ENCODE measurements at regions not wholly inside any gene's neighbourhood (a gene's known extent, or its start where the extent isn't known, plus 50 kb on each side); places are given as distances from the start of the nearest gene placed in this dataset.

DNA sequence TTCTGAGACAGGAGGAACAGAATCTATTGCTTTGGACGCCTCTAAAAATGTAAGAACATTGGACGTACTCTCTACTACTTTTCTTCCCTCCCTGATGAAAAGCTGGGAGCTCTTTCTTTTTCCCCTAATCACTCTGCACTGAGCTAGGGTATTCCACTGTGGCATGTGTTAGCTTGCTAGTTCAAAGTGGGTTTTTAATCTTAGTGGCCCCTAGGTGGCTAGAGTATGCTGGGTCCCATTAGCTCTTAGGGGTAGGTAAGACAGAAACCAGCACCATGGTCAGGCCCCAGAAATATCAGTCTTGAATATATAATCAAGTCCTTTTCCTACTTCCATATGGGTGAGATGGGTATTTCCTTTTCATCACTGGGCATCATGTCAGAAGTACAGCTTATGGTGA, 945.2 kb upstream of the PTPRD start:
- Histone ChIP-seq H3K27ac (no peak overlapping the region), H3K4me3 (no peak overlapping the region), H3K4me1 (replicated peaks in 1 of 2) (no peaks in the 10 kb centered on the region)
- in situ Hi-C loops (cut with MboI; ENCODE audit: low pct_unique_long_range_greater_than_20kb in 2 of 9, low sequenced_read_pairs in 9 of 9, unreplicated experiment in 9 of 9) = no loop called here
- ATAC-seq (replicated peaks in 6 of 8) = no peak
- 10 to 100% (median 88%) methylated on average over 1 to 2 of the region's 2 CpGs; no CpG with 5 or more reads in 4 of the 10 experiments for whole genome bisulfite sequencing, 10 experiments

DNA sequence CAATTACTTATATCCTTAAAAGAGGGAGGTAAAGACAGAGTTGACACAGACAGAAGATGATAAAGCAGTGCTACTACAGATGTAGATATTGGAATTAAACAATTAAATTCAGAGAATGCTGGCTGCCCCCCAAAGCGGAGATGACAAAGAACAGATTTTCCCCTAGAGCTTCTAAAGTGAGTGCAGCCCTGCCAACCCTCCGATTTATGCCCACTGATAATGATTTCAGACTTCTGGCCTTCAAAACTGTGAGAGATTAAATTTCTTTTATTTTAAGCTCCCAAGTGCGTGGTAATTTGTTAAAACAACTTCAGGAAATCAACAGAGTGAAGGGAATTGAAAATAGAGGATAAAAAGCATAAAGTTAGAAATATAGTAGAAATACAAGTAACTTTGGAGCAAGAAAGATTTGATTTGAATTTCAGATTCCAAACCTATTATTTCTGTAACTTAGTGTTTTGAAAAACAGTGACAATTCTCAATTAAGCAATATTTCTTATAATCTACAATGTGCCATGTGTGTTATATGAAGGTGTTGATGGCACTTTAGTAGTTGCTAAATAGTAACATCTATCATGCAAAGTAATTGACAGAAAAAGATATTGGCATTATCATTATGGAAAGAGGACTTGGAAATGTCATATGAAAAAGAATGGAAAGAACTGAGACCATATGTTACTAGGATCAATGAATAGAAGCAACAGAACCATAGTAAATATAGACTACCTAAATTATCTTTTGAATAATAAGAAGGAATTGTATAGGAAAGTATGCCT, 946.4 kb upstream of the PTPRD start:
- Histone ChIP-seq H3K4me3 (no peak overlapping the region), H3K27ac (no peak overlapping the region), H3K4me1 (replicated peaks in 1 of 2) (no peaks in the 10 kb centered on the region)
- WGBS, 10 experiments = 0 to 88% (median 60%) methylated on average over 1 to 3 of the region's 3 CpGs; no CpG with 5 or more reads in 1 of the 10 experiments
- in situ Hi-C loops (cut with MboI; ENCODE audit: low pct_unique_long_range_greater_than_20kb in 2 of 9, low sequenced_read_pairs in 9 of 9, unreplicated experiment in 9 of 9) = no loop called here
- no peak for ATAC-seq (replicated peaks in 6 of 8)

DNA sequence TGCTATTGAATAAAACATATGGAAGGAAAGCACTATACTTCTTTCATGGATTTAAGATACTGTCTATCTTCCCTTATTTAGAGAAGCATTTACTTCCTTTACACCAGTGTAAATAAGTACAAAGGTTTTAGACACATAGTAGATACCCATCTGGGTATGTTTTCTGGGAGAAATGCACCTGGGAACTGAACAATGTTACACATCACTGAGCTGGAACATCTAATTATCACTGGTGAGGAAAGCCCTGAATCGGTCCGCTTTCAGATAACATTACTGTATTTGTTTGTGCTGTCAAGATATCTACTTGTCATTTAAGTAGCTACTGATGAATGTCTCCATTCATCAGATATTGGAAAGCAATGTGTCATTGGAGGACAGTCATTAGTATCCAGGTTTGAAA, 964.7 kb upstream of the PTPRD start:
- WGBS, 10 experiments = 73 to 100% (median 81%) methylated on average over 2 of the region's 2 CpGs; no CpG with 5 or more reads in 4 of the 10 experiments
- Histone ChIP-seq H3K27ac (no peak overlapping the region), H3K4me3 (no peak overlapping the region), H3K4me1 (replicated peaks in 1 of 2) (no peaks in the 10 kb centered on the region)
- in situ Hi-C loops (cut with MboI; ENCODE audit: low pct_unique_long_range_greater_than_20kb in 2 of 9, low sequenced_read_pairs in 9 of 9, unreplicated experiment in 9 of 9) = no loop called here
- ATAC-seq (replicated peaks in 6 of 8) = no peak

DNA sequence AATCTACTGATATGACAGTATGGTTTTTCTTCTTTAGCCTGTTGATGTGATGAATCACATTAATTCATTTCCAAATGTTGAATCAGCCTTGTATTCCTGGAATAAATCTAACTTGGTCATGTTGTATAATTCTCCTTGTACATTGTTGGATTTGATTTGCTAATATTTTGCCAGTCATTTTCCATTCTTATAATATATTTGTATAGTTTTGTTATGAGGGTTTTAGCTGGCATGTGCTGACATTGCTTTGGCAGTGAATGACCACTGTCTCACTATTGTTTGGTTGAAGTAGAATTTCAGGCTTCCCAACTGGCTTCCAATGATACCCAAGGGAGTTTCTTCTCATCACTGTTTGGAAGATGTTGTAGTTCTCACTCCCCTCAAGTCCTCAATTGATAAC, 983.0 kb upstream of the PTPRD start:
- ATAC-seq (replicated peaks in 6 of 8) = no peak
- H3K27ac ChIP-seq = no peak overlapping the region
- no peak overlapping the region for H3K4me3 ChIP-seq
- H3K4me1 ChIP-seq (replicated peaks in 1 of 2) = no peaks in the 10 kb centered on the region
- in situ Hi-C loops (cut with MboI; ENCODE audit: low pct_unique_long_range_greater_than_20kb in 2 of 9, low sequenced_read_pairs in 9 of 9, unreplicated experiment in 9 of 9) = no loop called here

GRCh38 chr9:11618241-11618805, 1005.5 kb upstream of the PTPRD start:
- no peak for ATAC-seq (replicated peaks in 6 of 8)
- Histone ChIP-seq H3K4me3 (no peak overlapping the region), H3K4me1 (replicated peaks in 1 of 2) (peaks cover 0 to 2% of the 10 kb centered on the region in 2 donors), H3K27ac (no peak overlapping the region)
- 54 to 97% (median 93%) methylated on average over 3 to 20 of the region's 49 CpGs; no CpG with 5 or more reads in 4 of the 10 experiments for WGBS, 10 experiments
- in situ Hi-C loops (cut with MboI; ENCODE audit: low pct_unique_long_range_greater_than_20kb in 2 of 9, low sequenced_read_pairs in 9 of 9, unreplicated experiment in 9 of 9) = no loop called here

DNA sequence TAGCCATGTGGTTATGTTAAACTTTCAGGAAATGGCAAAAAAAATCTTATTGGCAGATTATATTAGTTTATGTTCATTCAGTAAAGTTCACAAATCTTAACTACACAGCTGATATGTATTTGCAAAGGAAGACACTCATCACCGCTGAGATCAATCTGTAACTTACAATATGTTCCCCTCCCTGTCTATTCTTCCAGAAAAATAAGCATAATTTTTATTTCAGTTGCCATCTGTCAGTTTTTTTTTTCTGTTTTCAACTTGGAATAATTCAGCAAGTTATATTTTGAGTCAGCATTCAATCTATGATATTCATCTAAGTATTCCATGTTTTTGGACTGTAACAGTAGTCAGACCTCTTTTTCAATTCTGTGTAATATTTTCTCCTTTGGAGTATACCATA, 1019.9 kb upstream of the PTPRD start:
- Histone ChIP-seq H3K27ac (no peak overlapping the region), H3K4me3 (no peak overlapping the region), H3K4me1 (replicated peaks in 1 of 2) (no peaks in the 10 kb centered on the region)
- in situ Hi-C loops (cut with MboI; ENCODE audit: low pct_unique_long_range_greater_than_20kb in 2 of 9, low sequenced_read_pairs in 9 of 9, unreplicated experiment in 9 of 9) = no loop called here
- no peak for ATAC-seq (replicated peaks in 6 of 8)
- WGBS, 10 experiments = 0 to 100% (median 90%) methylated on average over 1 of the region's 1 CpG; no CpG with 5 or more reads in 5 of the 10 experiments

GRCh38 chr9:11646831-11647230, 1034.0 kb upstream of the PTPRD start:
- 4 to 100% (median 100%) methylated on average over 1 of the region's 1 CpG for WGBS, 10 experiments
- Histone ChIP-seq H3K4me1 (replicated peaks in 1 of 2) (no peaks in the 10 kb centered on the region), H3K4me3 (no peak overlapping the region), H3K27ac (no peak overlapping the region)
- in situ Hi-C loops (cut with MboI; ENCODE audit: low pct_unique_long_range_greater_than_20kb in 2 of 9, low sequenced_read_pairs in 9 of 9, unreplicated experiment in 9 of 9) = no loop called here
- ATAC-seq (replicated peaks in 6 of 8) = no peak

- H3K4me1 ChIP-seq (replicated peaks in 1 of 2) = peaks cover 0 to 17% of the 10 kb centered on the region in 2 donors
- in situ Hi-C loops (cut with MboI; ENCODE audit: low pct_unique_long_range_greater_than_20kb in 2 of 9, low sequenced_read_pairs in 9 of 9, unreplicated experiment in 9 of 9) = no loop called here
- no peak overlapping the region for H3K27ac ChIP-seq
- H3K4me3 ChIP-seq = no peak overlapping the region
- ATAC-seq (replicated peaks in 6 of 8) = peak in 3 of 8 experiments; percentile 48 to 87 (median 50)
- 0 to 63% (median 44%) methylated on average over 2 to 3 of the region's 3 CpGs for WGBS, 10 experiments
These were observed 1039.3 kb upstream of the TYRP1 start for GRCh38 chr9:11653867-11654266.

DNA sequence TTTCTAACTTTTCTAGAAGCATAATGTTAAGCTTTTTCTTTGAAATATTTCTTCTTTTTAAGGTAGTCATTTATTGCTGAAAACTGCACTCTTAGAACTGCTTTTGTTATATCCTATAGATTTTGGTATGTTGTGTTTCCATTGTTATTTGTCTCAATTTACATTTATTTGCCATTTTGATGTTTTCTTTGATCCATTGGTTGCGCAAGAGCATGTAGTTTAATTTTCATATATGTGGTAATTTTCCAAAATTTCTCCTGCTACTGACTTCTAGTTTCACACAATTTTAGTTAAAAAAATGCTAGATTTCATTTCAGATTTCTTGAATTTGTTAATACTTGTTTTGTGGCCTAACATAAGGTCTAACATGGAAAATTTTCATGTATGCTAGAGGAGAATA, 1029.3 kb upstream of the TYRP1 start:
- in situ Hi-C loops (cut with MboI; ENCODE audit: low pct_unique_long_range_greater_than_20kb in 2 of 9, low sequenced_read_pairs in 9 of 9, unreplicated experiment in 9 of 9) = no loop called here
- Histone ChIP-seq H3K27ac (no peak overlapping the region), H3K4me1 (replicated peaks in 1 of 2) (no peaks in the 10 kb centered on the region), H3K4me3 (no peak overlapping the region)
- 13 to 100% (median 70%) methylated on average over 1 of the region's 1 CpG; no CpG with 5 or more reads in 1 of the 10 experiments for WGBS, 10 experiments
- no peak for ATAC-seq (replicated peaks in 6 of 8)

GRCh38 chr9:11676821-11677220, 1016.4 kb upstream of the TYRP1 start:
- in situ Hi-C loops (cut with MboI; ENCODE audit: low pct_unique_long_range_greater_than_20kb in 2 of 9, low sequenced_read_pairs in 9 of 9, unreplicated experiment in 9 of 9) = no loop called here
- WGBS, 10 experiments = 0 to 100% (median 84%) methylated on average over 1 to 2 of the region's 2 CpGs
- Histone ChIP-seq H3K4me3 (no peak overlapping the region), H3K27ac (no peak overlapping the region), H3K4me1 (replicated peaks in 1 of 2) (no peaks in the 10 kb centered on the region)
- ATAC-seq (replicated peaks in 6 of 8) = no peak

- H3K4me3 ChIP-seq = no peak overlapping the region
- in situ Hi-C loops (cut with MboI; ENCODE audit: low pct_unique_long_range_greater_than_20kb in 2 of 9, low sequenced_read_pairs in 9 of 9, unreplicated experiment in 9 of 9) = no loop called here
- peak overlapping the region in 1 of 2 donors; percentile 34 for H3K27ac ChIP-seq
- peak in 5 of 8 experiments; percentile 56 to 99 (median 67) for ATAC-seq (replicated peaks in 6 of 8)
- peaks cover 0 to 4% of the 10 kb centered on the region in 2 donors for H3K4me1 ChIP-seq (replicated peaks in 1 of 2)
These were observed 1006.5 kb upstream of the TYRP1 start for GRCh38 chr9:11686733-11687132.

GRCh38 chr9:11697126-11697525, 996.1 kb upstream of the TYRP1 start:
- H3K27ac ChIP-seq = no peak overlapping the region
- H3K4me3 ChIP-seq = no peak overlapping the region
- peaks cover 4 to 14% of the 10 kb centered on the region in 2 donors for H3K4me1 ChIP-seq (replicated peaks in 1 of 2)
- in situ Hi-C loops (cut with MboI; ENCODE audit: low pct_unique_long_range_greater_than_20kb in 2 of 9, low sequenced_read_pairs in 9 of 9, unreplicated experiment in 9 of 9) = no loop called here
- ATAC-seq (replicated peaks in 6 of 8) = no peak

DNA sequence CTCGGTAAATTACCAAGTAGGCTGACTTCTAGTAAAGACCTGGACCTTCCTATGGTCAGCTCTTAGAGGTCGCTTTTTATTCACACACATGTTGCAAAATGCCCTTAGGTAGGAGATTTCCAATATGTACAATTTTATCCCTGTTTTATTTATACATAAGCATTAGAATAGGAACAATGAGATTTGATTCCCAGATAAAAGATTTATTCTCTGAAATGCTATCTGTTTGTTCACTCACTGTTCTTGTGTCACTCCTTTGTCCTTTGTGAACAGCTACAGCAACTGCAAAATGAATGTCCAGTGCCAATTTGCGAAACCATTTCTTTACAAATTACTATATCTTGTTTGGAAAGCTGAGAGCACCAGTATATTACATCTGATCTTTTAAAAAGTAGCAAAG, 991.5 kb upstream of the TYRP1 start:
- in situ Hi-C loops (cut with MboI; ENCODE audit: low pct_unique_long_range_greater_than_20kb in 2 of 9, low sequenced_read_pairs in 9 of 9, unreplicated experiment in 9 of 9) = no loop called here
- Histone ChIP-seq H3K27ac (peak overlapping the region in 1 of 2 donors; percentile 39), H3K4me1 (replicated peaks in 1 of 2) (peaks cover 14 to 39% of the 10 kb centered on the region in 2 donors), H3K4me3 (no peak overlapping the region)
- no peak for ATAC-seq (replicated peaks in 6 of 8)
- WGBS, 10 experiments = 0 to 100% (median 78%) methylated on average over 1 to 3 of the region's 3 CpGs

- WGBS, 10 experiments = 5 to 77% (median 62%) methylated on average over 1 to 2 of the region's 2 CpGs; no CpG with 5 or more reads in 2 of the 10 experiments
- H3K4me1 ChIP-seq (replicated peaks in 1 of 2) = peaks cover 14 to 39% of the 10 kb centered on the region in 2 donors
- peak overlapping the region in 1 of 2 donors; percentile 39 for H3K27ac ChIP-seq
- H3K4me3 ChIP-seq = no peak overlapping the region
- in situ Hi-C loops (cut with MboI; ENCODE audit: low pct_unique_long_range_greater_than_20kb in 2 of 9, low sequenced_read_pairs in 9 of 9, unreplicated experiment in 9 of 9) = no loop called here
- ATAC-seq (replicated peaks in 6 of 8) = peak in 5 of 8 experiments; percentile 85 to 96 (median 91)
These were observed 990.6 kb upstream of the TYRP1 start for GRCh38 chr9:11702548-11702947.
